ENCODE measurements at regions not wholly inside any gene's neighbourhood (a gene's known extent, or its start where the extent isn't known, plus 50 kb on each side); places are given as distances from the start of the nearest gene placed in this dataset.

DNA sequence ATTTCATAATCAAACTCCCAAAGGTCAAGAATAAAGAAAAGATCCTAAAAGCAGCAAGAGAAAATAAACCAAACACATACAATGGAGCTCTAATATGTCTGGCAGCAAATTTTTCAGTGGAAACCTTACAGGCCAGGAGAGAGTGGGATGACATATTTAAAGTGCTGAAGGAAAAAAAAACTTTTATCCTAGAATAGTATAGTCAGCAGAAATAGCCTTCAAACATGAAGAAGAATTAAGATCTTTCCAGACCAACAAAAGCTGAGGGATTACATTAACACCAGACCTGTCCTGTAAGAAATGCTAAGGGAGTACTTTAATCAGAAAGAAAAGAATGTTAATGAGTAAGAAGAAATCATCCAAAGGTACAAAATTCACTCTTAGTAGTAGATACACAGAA is 215.7 kb upstream of the IGF1 start:
- Histone ChIP-seq H3K79me2 (ENCODE audit: insufficient read depth, low read length) (no peaks in the 10 kb centered on the region), H2AFZ (ENCODE audit: low read length) (no peak overlapping the region), H3K4me2 (ENCODE audit: insufficient read depth, low read length) (no peak overlapping the region), H3K27me3 (ENCODE audit: insufficient read depth, low read length) (no peaks in the 10 kb centered on the region), H4K20me1 (ENCODE audit: insufficient read depth, low read length) (no peaks in the 10 kb centered on the region), H3K27ac (ENCODE audit: low read depth, low read length) (no peak overlapping the region), H3K9me3 (ENCODE audit: low read depth, low read length) (no peaks in the 10 kb centered on the region), H3K36me3 (ENCODE audit: insufficient read depth, low read length) (no peaks in the 10 kb centered on the region), H3K4me1 (ENCODE audit: insufficient read depth, low read length) (no peaks in the 10 kb centered on the region), H3K4me3 (ENCODE audit: insufficient read depth, low read length) (no peak overlapping the region)
- no peak for DNase-seq (ENCODE audit: insufficient read length, low spot score, missing footprints)
- TF ChIP-seq, protein P1, sequence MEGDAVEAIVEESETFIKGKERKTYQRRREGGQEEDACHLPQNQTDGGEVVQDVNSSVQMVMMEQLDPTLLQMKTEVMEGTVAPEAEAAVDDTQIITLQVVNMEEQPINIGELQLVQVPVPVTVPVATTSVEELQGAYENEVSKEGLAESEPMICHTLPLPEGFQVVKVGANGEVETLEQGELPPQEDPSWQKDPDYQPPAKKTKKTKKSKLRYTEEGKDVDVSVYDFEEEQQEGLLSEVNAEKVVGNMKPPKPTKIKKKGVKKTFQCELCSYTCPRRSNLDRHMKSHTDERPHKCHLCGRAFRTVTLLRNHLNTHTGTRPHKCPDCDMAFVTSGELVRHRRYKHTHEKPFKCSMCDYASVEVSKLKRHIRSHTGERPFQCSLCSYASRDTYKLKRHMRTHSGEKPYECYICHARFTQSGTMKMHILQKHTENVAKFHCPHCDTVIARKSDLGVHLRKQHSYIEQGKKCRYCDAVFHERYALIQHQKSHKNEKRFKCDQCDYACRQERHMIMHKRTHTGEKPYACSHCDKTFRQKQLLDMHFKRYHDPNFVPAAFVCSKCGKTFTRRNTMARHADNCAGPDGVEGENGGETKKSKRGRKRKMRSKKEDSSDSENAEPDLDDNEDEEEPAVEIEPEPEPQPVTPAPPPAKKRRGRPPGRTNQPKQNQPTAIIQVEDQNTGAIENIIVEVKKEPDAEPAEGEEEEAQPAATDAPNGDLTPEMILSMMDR (IDR thresholded peaks at IDR 0.05; ENCODE audit: extremely low read depth, low read depth, low read length), result no peak

GRCh38 chr12:102694903-102695302 is 214.5 kb upstream of the IGF1 start:
- no peak overlapping the region for H3K4me2 ChIP-seq (ENCODE audit: insufficient read depth, low read length)

DNA sequence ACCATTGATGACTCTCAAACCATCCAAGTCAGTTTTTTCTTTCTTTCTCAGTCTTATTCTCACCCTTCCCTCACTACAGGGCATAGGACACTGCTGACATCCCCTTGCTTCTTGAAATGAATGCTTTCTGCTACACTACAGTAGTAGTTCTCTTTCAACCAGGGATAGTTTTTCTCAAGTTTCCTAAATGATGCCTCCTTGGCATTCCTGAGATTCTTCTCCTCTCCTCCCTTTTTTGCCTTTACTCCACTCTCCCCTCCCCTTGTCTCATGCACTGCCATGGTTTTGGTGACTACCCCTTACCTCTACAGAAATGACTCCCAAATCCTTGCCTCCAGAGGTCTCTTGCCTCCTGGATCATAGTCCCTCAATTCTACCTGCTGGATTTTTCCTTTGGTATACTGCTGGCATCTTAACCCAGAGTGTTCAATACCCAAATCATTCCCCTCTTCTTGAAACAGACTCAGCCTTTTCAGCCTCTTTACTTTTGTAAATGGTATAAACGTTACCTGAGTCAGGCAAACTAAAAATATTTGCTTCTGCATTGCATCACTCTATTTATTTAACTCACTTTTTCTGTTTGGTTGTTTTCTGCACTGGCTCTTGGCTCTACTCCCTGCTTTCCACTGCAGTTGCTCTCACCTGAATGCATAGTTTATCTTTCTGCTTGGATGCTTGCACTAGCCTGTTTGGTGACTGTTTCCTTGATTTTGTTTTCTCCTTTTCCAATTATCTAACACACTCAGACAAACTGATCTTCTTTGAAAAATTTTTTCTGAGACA is 211.6 kb upstream of the IGF1 start:
- Histone ChIP-seq H4K20me1 (ENCODE audit: insufficient read depth, low read length) (no peaks in the 10 kb centered on the region), H3K79me2 (ENCODE audit: insufficient read depth, low read length) (no peaks in the 10 kb centered on the region), H2AFZ (ENCODE audit: low read length) (no peak overlapping the region), H3K27me3 (ENCODE audit: insufficient read depth, low read length) (no peaks in the 10 kb centered on the region), H3K4me1 (ENCODE audit: insufficient read depth, low read length) (no peaks in the 10 kb centered on the region), H3K4me3 (ENCODE audit: insufficient read depth, low read length) (no peak overlapping the region), H3K9me3 (ENCODE audit: low read depth, low read length) (no peaks in the 10 kb centered on the region), H3K27ac (ENCODE audit: low read depth, low read length) (no peak overlapping the region), H3K36me3 (ENCODE audit: insufficient read depth, low read length) (no peaks in the 10 kb centered on the region), H3K4me2 (ENCODE audit: insufficient read depth, low read length) (no peak overlapping the region)
- no peak for DNase-seq (ENCODE audit: insufficient read length, low spot score, missing footprints)
- TF ChIP-seq, protein P1 (IDR thresholded peaks at IDR 0.05; ENCODE audit: extremely low read depth, low read depth, low read length), result no peak

More at GRCh38 chr12:102694903-102695302, 214.5 kb upstream of the IGF1 start:
- no peaks in the 10 kb centered on the region for H3K9me3 ChIP-seq (ENCODE audit: low read depth, low read length)
- H3K27me3 ChIP-seq (ENCODE audit: insufficient read depth, low read length), result no peaks in the 10 kb centered on the region
- TF ChIP-seq, protein P1 (IDR thresholded peaks at IDR 0.05; ENCODE audit: extremely low read depth, low read depth, low read length), result no peak
- H3K4me1 ChIP-seq (ENCODE audit: insufficient read depth, low read length), result no peaks in the 10 kb centered on the region
- H3K4me3 ChIP-seq (ENCODE audit: insufficient read depth, low read length), result no peak overlapping the region
- no peak overlapping the region for H3K27ac ChIP-seq (ENCODE audit: low read depth, low read length)
- no peaks in the 10 kb centered on the region for H4K20me1 ChIP-seq (ENCODE audit: insufficient read depth, low read length)
- H3K79me2 ChIP-seq (ENCODE audit: insufficient read depth, low read length), result no peaks in the 10 kb centered on the region
- no peak overlapping the region for H2AFZ ChIP-seq (ENCODE audit: low read length)
- no peaks in the 10 kb centered on the region for H3K36me3 ChIP-seq (ENCODE audit: insufficient read depth, low read length)
- no peak for DNase-seq (ENCODE audit: insufficient read length, low spot score, missing footprints)

- DNase-seq (ENCODE audit: insufficient read length, low spot score, missing footprints), result no peak
Measured at GRCh38 chr12:102690253-102690652, 209.9 kb upstream of the IGF1 start.

More at GRCh38 chr12:102690253-102690652, 209.9 kb upstream of the IGF1 start:
- Histone ChIP-seq H3K9me3 (ENCODE audit: low read depth, low read length) (no peaks in the 10 kb centered on the region), H3K27ac (ENCODE audit: low read depth, low read length) (no peak overlapping the region), H3K79me2 (ENCODE audit: insufficient read depth, low read length) (no peaks in the 10 kb centered on the region), H2AFZ (ENCODE audit: low read length) (no peak overlapping the region), H3K36me3 (ENCODE audit: insufficient read depth, low read length) (no peaks in the 10 kb centered on the region), H3K4me2 (ENCODE audit: insufficient read depth, low read length) (no peak overlapping the region), H3K4me3 (ENCODE audit: insufficient read depth, low read length) (no peak overlapping the region), H4K20me1 (ENCODE audit: insufficient read depth, low read length) (no peaks in the 10 kb centered on the region), H3K27me3 (ENCODE audit: insufficient read depth, low read length) (no peaks in the 10 kb centered on the region), H3K4me1 (ENCODE audit: insufficient read depth, low read length) (no peaks in the 10 kb centered on the region)
- TF ChIP-seq, protein P1 (IDR thresholded peaks at IDR 0.05; ENCODE audit: extremely low read depth, low read depth, low read length), result no peak
